ENCODE measurements at regions not wholly inside any gene's neighbourhood (a gene's known extent, or its start where the extent isn't known, plus 50 kb on each side); places are given as distances from the start of the nearest gene placed in this dataset.
"Not testable (repeated sequence)": the region's sequence is repeated elsewhere in the genome, so short reads cannot be mapped to it uniquely, and the experiment has no call there.

DNA sequence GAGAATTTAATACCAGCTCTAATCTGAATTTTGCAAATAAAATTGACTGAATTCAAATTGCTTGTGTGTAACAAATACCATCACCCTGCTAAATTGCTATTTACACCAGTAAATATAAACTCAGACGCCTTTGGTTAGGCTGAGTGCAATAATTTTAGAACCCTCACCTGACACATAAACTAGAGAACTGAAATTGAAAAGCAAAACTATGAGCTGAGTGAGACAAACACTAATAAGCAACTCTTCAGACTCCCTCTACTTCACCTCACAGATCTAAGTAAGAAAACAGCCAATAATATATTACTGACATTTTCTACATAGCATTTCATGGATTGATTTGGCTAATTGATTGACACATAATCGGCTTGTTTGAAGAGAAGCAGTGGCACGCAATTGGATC is 621.2 kb downstream of the REEP3 start:
- FAIRE-seq = no peak

GRCh38 chr10:64148607-64149006 is 627.4 kb downstream of the REEP3 start:
- FAIRE-seq = no peak

- FAIRE-seq = no peak
Observed at GRCh38 chr10:64156166-64156565, 635.0 kb downstream of the REEP3 start.

DNA sequence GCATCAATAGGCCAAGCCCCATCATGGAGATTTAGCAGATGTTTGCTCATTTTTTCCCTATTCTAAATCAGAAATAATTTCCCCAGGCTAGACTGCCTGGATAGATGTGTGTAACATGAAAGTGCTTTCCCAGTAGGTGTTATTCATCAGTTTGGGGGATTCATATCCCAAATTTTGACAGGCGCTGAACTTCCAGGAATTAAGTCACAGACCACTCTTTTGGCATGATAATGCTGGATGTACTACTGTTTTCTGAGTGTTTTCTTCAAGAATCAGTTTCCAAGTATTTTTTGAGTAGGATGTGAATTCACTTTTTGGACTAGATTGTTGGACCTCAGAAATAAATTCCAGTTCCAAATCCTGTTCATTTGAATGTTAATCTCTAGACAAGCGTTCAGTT is 637.4 kb downstream of the REEP3 start:
- FAIRE-seq = no peak

DNA sequence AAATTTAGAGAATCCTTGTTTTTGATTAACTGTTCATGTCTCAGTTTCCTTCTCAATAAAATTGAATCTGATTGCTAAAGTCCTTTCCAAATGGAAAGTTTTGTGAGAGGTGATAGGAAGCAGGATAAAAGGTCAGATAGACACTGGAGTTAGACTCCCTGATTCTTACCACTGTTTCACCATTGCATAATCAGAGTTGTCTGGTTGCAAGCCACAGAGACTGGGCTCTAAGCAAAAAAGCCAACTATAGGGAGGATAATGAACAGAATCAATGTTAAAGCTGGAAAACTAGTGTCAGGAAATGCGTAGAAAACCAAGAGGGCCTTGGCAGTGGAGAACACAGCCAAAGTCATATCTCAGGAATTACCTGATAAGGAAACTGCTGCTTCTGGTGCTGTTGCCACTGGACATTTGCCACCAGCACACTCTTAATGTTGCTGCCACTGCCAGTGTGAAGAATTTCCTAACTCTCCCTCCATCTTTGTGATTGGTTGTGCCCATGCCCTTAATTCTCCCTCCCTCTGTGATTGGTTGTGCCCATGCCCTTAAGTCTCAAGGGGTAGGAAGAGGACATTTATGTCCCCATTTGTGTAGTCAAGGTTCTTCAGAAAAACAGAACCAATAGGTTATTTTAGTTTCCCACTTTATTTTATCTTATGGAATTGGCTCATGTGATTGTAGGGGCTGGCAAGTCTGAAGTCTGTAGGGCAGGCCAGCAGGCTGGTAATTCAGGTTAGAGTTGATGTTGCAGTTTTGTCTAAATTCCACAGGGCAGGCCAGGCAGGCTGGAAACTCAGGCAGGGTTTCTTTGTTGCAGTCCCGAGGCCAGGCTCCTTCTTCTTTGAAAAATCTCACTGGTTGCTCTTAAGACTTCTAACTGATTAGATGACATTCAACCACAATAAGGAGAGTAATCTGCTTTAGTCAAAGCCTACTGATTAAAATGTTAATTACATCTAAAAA is 639.0 kb downstream of the REEP3 start:
- FAIRE-seq = no peak

- no peak for FAIRE-seq
Observed at GRCh38 chr10:64170791-64171190, 649.6 kb downstream of the REEP3 start.

GRCh38 chr10:64173826-64174225 is 652.6 kb downstream of the REEP3 start:
- FAIRE-seq = no peak

- no peak for FAIRE-seq
Observed at GRCh38 chr10:64174666-64175255, 653.6 kb downstream of the REEP3 start.

- no peak for FAIRE-seq
Observed at GRCh38 chr10:64175271-64175962, 654.2 kb downstream of the REEP3 start.

DNA sequence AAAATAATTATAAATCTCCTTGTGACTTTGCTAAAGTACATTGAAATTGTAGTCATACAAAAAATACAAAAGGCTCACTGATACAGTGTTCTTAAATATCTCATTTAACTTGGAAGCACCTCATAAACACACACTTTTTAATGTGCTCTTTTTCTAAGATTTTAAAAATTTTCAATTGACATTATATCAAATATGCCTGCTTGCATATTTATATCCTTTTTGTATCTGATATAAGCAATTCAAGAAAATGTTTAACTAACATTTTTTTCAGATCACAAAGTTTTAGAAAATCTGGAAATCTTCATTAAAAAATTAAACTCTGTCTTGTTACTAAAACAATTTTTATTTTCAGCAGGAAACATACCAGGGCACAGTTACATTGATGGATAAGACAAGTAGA is 661.5 kb downstream of the REEP3 start:
- FAIRE-seq = no peak

DNA sequence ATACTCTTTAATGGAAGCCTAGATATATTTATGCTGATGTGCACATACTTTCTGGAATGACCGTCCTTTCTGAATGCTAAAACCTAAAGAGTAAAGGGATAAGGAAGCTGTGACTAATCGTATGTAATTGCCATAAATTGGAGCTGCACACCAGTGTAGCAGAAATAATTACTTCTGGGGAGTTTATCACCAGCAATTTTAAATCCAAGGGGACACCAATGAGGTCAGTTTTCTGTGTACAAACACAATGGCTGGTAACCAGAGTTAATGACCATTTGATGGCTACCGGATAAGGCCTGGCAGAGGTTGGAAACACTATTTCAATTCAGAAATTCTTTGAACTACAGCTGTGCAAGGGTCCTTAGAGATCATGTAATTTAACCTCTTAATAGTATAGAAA is 670.1 kb downstream of the REEP3 start:
- no peak for FAIRE-seq

DNA sequence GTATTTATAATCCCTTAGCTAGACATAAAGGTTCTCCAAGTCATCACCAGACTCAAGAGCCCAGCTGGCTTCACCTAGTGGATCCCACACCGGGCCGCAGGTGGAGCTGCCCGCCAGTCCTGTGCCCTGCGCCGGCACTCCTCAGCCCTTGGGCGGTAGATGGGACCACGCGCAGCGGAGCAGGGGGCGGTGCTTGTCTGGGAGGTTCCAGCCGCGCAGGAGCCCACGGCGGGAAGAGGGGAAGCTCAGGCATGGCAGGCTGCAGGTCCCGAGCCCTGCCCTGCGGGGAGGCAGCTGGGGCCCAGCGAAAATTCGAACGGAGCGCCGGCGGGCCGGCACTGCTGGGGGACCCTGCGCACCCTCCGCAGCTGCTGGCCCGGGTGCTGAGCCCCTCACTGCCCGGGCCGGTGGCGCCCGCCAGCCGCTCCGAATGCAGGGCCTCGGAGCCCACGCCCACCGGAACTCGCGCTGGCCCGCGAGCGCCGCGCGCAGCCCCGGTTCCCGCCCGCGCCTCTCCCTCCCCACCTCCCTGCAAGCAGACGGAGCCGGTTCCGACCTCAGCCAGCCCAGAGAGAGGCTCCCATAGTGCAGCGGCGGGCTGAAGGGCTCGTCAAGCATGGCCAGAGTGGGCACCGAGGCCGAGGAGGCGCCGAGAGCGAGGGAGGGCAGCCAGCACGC is 675.6 kb downstream of the REEP3 start:
- no peak for FAIRE-seq

- FAIRE-seq = no peak
Observed at GRCh38 chr10:64201936-64202335, 680.7 kb downstream of the REEP3 start.

DNA sequence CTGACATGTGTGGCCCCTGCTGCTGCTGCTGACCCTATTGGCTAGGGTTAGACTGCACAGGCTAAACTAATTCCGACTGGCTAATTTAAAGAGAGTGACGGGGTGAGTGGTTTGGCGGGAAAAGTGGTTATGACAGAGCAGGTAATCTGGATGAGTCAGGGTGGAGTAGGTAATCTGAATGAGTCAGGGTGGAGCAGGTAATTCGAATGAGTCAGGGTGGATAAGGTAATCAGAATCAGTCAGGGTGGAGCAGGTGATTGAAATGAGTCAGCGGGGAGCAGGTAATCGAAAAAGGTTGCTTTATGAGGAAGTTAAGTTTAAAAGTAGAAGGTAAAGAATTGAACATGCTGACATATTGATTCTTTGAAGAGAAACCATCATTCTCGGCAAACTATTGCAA is 683.3 kb downstream of the REEP3 start:
- FAIRE-seq = not testable (repeated sequence)

- FAIRE-seq = no peak
Observed at GRCh38 chr10:64206409-64206808, 685.2 kb downstream of the REEP3 start.

DNA sequence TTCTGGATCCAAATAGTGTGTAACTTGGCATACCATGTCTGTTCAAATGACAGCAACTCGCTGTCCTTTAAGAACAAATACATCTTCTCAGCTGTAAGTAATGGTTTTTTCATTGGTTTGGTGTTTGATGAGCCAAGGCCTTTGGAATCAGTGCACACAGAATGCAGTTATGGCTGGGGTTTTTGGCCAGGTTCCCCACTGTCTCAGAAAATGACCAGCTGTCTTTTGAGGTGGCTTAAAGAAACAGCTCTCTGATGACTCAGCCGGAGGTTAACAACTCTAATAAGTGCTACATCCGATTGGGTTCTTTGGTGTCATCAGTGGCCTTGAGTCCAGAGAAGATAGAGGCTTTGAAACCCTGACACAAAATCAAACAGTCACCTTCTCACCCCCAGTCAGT is 688.4 kb downstream of the REEP3 start:
- FAIRE-seq = no peak

DNA sequence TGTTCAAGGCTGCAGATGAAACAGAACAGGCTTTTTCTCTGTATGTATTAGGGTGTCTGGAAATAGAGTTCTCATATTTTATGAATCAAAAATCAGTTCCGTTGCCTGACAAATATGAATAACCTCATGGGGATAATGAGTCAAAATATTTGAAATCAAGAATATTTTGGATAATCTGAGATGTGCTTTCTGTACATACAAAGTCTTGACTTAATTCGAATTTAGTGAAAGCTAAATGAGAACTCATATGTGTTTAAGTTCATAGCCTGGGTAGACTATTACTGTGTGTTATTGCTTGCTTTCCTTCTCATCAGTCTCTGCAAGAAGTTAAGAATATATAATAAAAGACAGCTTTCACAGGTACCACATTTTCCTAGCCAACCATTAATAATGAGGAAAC is 689.0 kb downstream of the REEP3 start:
- FAIRE-seq = no peak

- no peak for FAIRE-seq
Observed at GRCh38 chr10:64211466-64211865, 690.3 kb downstream of the REEP3 start.

DNA sequence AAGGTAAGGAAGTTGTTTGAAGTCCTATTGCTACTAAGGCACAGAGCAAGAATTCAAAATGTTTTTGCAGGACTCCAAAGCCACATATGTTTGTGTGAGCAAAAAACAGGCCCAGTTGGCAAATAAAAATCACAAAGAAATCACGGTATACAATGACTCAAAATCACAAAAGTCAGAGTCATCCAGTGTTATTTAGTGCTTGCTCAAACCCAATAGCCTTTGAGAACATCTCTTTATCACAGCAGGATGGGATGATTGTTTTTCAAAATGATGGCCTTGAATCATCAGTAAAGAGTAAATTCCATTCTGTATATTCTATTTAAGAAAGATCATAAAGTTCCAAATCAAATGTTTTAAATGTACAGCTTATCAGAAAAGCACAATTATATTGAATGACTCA is 693.9 kb downstream of the REEP3 start:
- FAIRE-seq = no peak

GRCh38 chr10:64219271-64220025 is 698.2 kb downstream of the REEP3 start:
- no peak for FAIRE-seq

GRCh38 chr10:64234489-64234888 is 713.3 kb downstream of the REEP3 start:
- no peak for FAIRE-seq

DNA sequence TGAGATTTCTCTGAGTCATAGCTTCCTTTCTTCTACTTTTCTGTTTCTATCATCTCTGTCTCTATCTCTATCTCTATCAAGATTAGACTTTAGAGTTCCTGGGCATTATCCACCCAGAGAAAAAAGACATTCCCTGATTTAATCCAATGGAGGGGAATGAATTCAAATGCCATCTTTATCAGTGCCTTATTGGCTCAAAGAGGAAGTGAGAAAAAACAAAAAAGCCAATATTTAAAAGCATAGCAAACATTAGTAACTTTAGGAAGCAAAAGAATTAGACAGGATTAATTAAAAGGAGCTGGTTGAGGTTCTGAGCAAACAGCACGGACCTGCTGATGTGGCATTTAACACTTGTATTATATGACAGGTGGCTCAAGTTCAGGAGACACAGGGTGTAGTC is 736.5 kb downstream of the REEP3 start:
- FAIRE-seq = no peak

All from colon (tissue), 2 donors.